Endothelial cell of umbilical vein (primary cell): ENCODE measurements at regions not wholly inside any gene's neighbourhood (a gene's known extent, or its start where the extent isn't known, plus 50 kb on each side); places are given as distances from the start of the nearest gene placed in this dataset.

Experiments used
- BruUV-seq: library from RNA; stranded (reverse); fragments of 400-500 nt; replicated peaks from 2 replicates; lab custom pipeline; 2021; lab: Mats Ljungman, UMichigan
- CTCF ChIA-PET: fragments of 300-600, 350-600 bp; sonication (Branson Sonifier 250); formaldehyde crosslinking; loops from one replicate; lab custom pipeline; 2021; ENCODE audit warnings: antibody characterized with exemption, inconsistent platforms; lab: Charles Lee
- POLR2A ChIA-PET: fragments of 300-600, 350-600 bp; sonication (Branson Sonifier 250); formaldehyde crosslinking; loops from one replicate; lab custom pipeline; 2021; ENCODE audit warnings: antibody characterized with exemption, inconsistent platforms; lab: Charles Lee
- DNase-seq: peaks from one replicate; pipeline ENCODE4 v3.0.0-alpha.2; 2011; ENCODE audit warnings: low read depth, low spot score
- FAIRE-seq: peaks from 2 replicates; lab custom pipeline; 2011; peaks lifted over from hg19 to GRCh38; lab: Jason Lieb, UNC
- H2AFZ ChIP-seq: 2 replicates; pipeline ENCODE4 v1.6.0; 2012; ENCODE audit warnings: low read depth, low read length, control low read depth, inconsistent platforms
- H3K27ac ChIP-seq: 2 replicates; pipeline ENCODE4 v1.5.1; 2011; ENCODE audit warnings: low read depth, mild to moderate bottlenecking, control low read depth, low read length, moderate library complexity; ENCODE audit not compliant: insufficient read depth
- H3K27me3 ChIP-seq, 2 experiments: 2 replicates each; pipeline versions ENCODE4 v1.6.0 to v1.6.1; 2011; ENCODE audit warnings: low read length in 2 of 2, mixed read lengths in 1 of 2; ENCODE audit not compliant: control insufficient read depth in 2 of 2, insufficient read depth in 2 of 2
- H3K36me3 ChIP-seq, 2 experiments: 2 replicates in 1 of 2; 3 replicates in 1 of 2; pipeline ENCODE4 v1.5.1; 2011; ENCODE audit warnings: low read length in 2 of 2, mild to moderate bottlenecking in 1 of 2, moderate library complexity in 1 of 2; ENCODE audit not compliant: control insufficient read depth in 2 of 2, insufficient read depth in 2 of 2; ENCODE audit errors: extremely low read depth in 1 of 2
- H3K4me1 ChIP-seq: 3 replicates; pipeline ENCODE4 v1.5.1; 2011; ENCODE audit warnings: mild to moderate bottlenecking, low read length; ENCODE audit not compliant: control insufficient read depth, insufficient read depth; ENCODE audit errors: extremely low read depth
- H3K4me2 ChIP-seq: 2 replicates; pipeline ENCODE4 v1.6.1; 2011; ENCODE audit warnings: low read length, control low read depth, mixed read lengths; ENCODE audit not compliant: insufficient read depth
- H3K4me3 ChIP-seq, 3 experiments: fragments of 200-600 bp in 1 of 3; sonication (generic), shearing (Covaris generic) in 1 of 3; replicated peaks in 1 of 3; 2 replicates each; pipeline ENCODE4 v1.5.1; 2011 to 2016; ENCODE audit warnings: control low read depth in 3 of 3, low read length in 3 of 3, mild to moderate bottlenecking in 2 of 3, inconsistent platforms in 1 of 3, low read depth in 1 of 3, moderate library complexity in 1 of 3; ENCODE audit not compliant: insufficient read depth in 1 of 3
- H3K79me2 ChIP-seq: 2 replicates; pipeline ENCODE4 v1.6.0; 2012; ENCODE audit warnings: low read length, inconsistent platforms; ENCODE audit not compliant: control insufficient read depth, insufficient read depth
- H3K9ac ChIP-seq: replicated peaks from 2 replicates; pipeline ENCODE3; 2011; ENCODE audit warnings: low read length, control low read depth; ENCODE audit not compliant: insufficient read depth; ENCODE audit errors: extremely low read depth
- H3K9me1 ChIP-seq: replicated peaks from 3 replicates; pipeline ENCODE4 v1.6.0; 2011; ENCODE audit warnings: mild to moderate bottlenecking, low read length; ENCODE audit not compliant: control insufficient read depth, insufficient read depth; ENCODE audit errors: extremely low read depth
- H3K9me3 ChIP-seq: replicated peaks from 2 replicates; pipeline ENCODE4 v1.5.1; 2012; ENCODE audit warnings: low read length, inconsistent platforms; ENCODE audit not compliant: control insufficient read depth, insufficient read depth
- H4K20me1 ChIP-seq: replicated peaks from 2 replicates; pipeline ENCODE3; 2011; ENCODE audit warnings: mild to moderate bottlenecking, low read length; ENCODE audit not compliant: control insufficient read depth, insufficient read depth; ENCODE audit errors: extremely low read depth
- POLR2AphosphoS5 ChIP-seq: IDR thresholded peaks from 2 replicates; pipeline ENCODE4 v1.6.1; 2012; ENCODE audit warnings: low read depth, mild to moderate bottlenecking, control low read depth, low read length, moderate library complexity; ENCODE audit not compliant: insufficient read depth
- dilution Hi-C: fragments of 300-500 bp; cut with MboI; formaldehyde crosslinking; loops from one replicate; pipeline ENCODE4 v1.15.0; 2019; ENCODE audit warnings: low sequenced_read_pairs; ENCODE audit not compliant: extremely low pct_ligation_motif_present
- intact Hi-C: fragments of 100-400 bp; cut with micrococcal nuclease; formaldehyde crosslinking; loops from one replicate; pipeline ENCODE4 v1.10.0; 2022
- TF ChIP-seq, protein P1 (sequence below), 2 donors: IDR thresholded peaks; 1 replicate in 1 of 2; 2 replicates in 1 of 2; pipeline ENCODE4 v1.5.1; 2011; ENCODE audit warnings: low read length in 2 of 2, mild to moderate bottlenecking in 2 of 2, moderate library complexity in 2 of 2, control low read depth in 1 of 2, inconsistent platforms in 1 of 2, low read depth in 1 of 2; ENCODE audit not compliant: insufficient read depth in 1 of 2; ENCODE audit errors: extremely low read depth in 1 of 2

DNA sequence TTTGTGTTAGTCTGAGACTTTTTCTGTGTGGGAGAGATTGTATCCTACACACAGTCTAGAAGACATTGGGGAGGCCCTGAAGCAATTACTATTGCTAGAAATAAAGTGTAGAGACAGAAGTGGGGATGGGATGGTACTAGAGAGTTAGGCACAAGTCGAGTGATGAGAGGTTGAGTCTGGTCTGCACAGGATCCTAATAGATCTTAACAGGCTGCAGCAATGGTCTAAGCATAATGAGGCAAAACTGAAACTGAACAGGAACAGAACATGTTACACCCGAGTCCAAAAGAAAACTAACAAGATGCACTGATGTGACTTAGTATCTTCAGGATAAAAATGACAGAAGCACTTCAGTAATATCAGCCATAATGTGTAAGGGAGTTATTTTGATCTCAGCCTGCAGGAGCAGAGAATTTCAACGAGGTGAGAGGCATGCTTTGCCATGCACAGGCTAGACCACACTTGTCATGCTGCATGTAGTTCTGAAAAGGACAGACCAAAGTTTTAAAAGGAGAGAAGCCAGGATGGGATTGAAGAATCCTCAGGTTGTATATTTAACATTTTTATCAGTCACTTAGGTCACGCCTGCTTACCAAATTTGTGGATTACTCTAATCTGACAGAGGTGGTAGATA, 205.8 kb upstream of the BOD1L1 start:
- no peaks in the 10 kb centered on the region for H3K9me1 ChIP-seq
- POLR2A ChIA-PET, result no interaction called here
- no peaks in the 10 kb centered on the region for H3K9me3 ChIP-seq
- no peak overlapping the region for H3K4me2 ChIP-seq
- no peak overlapping the region for H2AFZ ChIP-seq
- DNase-seq, result no peak
- no peak for FAIRE-seq
- H3K27me3 ChIP-seq, result no peaks in the 10 kb centered on the region
- BruUV-seq, result no TSS peak
- no peaks in the 10 kb centered on the region for H3K79me2 ChIP-seq
- H3K4me3 ChIP-seq, result no peak overlapping the region
- H3K4me1 ChIP-seq, result no peaks in the 10 kb centered on the region
- intact Hi-C loops (no loop called here), dilution Hi-C loops (no loop called here)
- H3K9ac ChIP-seq, result no peak overlapping the region
- H3K27ac ChIP-seq, result no peak overlapping the region
- H3K36me3 ChIP-seq, result no peaks in the 10 kb centered on the region
- CTCF ChIA-PET, result no interaction called here
- TF ChIP-seq POLR2AphosphoS5, result no peak
- no peaks in the 10 kb centered on the region for H4K20me1 ChIP-seq

DNA sequence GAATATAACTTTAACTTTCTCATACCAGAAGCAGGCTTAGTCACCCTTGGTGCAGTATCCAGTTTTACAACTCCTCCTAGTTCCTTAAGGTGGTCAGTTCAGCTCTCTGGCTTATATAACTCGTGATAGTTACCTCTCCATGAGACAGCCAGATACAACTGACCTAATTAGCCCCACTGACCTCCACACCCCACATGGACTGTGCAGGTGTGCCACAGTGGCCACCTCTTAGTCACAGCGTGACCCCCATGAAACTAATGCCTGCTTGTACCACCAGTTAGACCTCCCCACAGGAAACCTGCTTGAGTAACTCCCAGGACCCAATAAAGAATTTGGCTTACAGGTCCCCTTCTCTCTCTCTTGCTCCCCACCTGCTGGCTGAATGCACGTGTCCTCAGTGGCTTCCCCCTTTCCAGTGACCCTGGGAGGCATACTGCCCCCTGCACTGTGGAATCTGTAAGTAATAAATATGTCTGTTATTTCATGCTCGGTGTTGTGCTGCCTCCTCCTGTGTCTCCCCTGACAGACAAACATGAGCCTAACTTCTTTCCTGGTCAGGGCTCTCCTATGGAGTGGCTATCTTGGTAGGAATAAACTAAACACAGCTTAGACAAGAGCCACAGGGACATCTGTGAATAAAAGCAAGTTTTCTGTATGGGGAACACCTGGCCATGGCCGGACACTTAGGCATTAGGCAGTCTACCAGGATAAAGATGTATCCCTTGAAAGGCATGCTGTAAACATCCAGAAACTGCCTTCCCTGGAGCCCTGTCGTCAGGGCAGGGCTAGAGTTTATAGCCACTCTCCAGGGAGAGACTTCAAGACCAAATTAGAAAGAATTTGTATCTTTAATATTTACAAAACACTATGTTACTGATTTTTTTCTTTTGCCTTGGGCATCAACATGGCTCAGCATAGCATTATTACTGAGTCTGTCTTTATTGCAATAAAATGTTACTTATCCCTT, 209.7 kb upstream of the BOD1L1 start:
- no peak for FAIRE-seq
- no TSS peak for BruUV-seq
- POLR2A ChIA-PET, result no interaction called here

More for the DNA sequence above, 209.7 kb upstream of the BOD1L1 start:
- intact Hi-C loops (no loop called here), dilution Hi-C loops (no loop called here)
- Histone ChIP-seq H2AFZ (no peak overlapping the region), H3K9me3 (no peaks in the 10 kb centered on the region), H3K4me1 (no peaks in the 10 kb centered on the region), H3K36me3 (no peaks in the 10 kb centered on the region), H3K79me2 (no peaks in the 10 kb centered on the region), H3K9me1 (no peaks in the 10 kb centered on the region), H3K27ac (no peak overlapping the region), H3K9ac (no peak overlapping the region), H3K4me2 (no peak overlapping the region), H3K27me3 (no peaks in the 10 kb centered on the region), H3K4me3 (no peak overlapping the region), H4K20me1 (no peaks in the 10 kb centered on the region)
- DNase-seq, result no peak
- TF ChIP-seq, protein P1, sequence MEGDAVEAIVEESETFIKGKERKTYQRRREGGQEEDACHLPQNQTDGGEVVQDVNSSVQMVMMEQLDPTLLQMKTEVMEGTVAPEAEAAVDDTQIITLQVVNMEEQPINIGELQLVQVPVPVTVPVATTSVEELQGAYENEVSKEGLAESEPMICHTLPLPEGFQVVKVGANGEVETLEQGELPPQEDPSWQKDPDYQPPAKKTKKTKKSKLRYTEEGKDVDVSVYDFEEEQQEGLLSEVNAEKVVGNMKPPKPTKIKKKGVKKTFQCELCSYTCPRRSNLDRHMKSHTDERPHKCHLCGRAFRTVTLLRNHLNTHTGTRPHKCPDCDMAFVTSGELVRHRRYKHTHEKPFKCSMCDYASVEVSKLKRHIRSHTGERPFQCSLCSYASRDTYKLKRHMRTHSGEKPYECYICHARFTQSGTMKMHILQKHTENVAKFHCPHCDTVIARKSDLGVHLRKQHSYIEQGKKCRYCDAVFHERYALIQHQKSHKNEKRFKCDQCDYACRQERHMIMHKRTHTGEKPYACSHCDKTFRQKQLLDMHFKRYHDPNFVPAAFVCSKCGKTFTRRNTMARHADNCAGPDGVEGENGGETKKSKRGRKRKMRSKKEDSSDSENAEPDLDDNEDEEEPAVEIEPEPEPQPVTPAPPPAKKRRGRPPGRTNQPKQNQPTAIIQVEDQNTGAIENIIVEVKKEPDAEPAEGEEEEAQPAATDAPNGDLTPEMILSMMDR (IDR thresholded peaks at IDR 0.05; ENCODE audit: extremely low read depth in 1 of 2, insufficient read depth in 1 of 2, low read depth in 1 of 2, low read length in 2 of 2), result no peak
- CTCF ChIA-PET, result no interaction called here
